ENCODE measurements at regions not wholly inside any gene's neighbourhood (a gene's known extent, or its start where the extent isn't known, plus 50 kb on each side); places are given as distances from the start of the nearest gene placed in this dataset.

DNA sequence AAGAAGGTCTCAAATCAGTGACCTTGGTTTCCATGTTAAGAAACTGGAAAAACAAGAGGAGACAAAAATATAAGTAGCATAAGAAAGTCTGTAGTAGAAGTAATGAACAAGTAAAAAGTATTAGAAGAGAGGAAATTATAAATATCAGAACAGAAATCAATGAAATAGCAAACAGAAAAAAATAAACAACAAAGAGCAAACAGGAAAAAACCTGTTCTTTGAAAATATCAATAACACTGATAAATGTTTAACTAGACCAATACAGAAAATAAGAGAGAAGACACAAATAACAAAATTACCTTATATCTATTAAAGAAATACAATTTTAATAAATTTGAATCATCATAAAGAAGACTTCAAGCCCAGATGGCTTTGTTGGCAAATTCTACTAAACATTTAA is 113.3 kb downstream of the MAIP1 start:
- ChIA-PET POLR2A (no interaction called here), CTCF (no interaction called here)
- H3K9me3 Mint-ChIP-seq: peaks cover 7% of the 10 kb centered on the region
- no peaks in the 10 kb centered on the region for H3K4me1 Mint-ChIP-seq
- no peak for DNase-seq
- H3K27me3 Mint-ChIP-seq: peaks cover 17% of the 10 kb centered on the region
- no peak overlapping the region for H3K27ac Mint-ChIP-seq
- no peaks in the 10 kb centered on the region for H3K36me3 Mint-ChIP-seq (ENCODE audit: low read depth)
- H3K4me3 Mint-ChIP-seq: no peak overlapping the region

DNA sequence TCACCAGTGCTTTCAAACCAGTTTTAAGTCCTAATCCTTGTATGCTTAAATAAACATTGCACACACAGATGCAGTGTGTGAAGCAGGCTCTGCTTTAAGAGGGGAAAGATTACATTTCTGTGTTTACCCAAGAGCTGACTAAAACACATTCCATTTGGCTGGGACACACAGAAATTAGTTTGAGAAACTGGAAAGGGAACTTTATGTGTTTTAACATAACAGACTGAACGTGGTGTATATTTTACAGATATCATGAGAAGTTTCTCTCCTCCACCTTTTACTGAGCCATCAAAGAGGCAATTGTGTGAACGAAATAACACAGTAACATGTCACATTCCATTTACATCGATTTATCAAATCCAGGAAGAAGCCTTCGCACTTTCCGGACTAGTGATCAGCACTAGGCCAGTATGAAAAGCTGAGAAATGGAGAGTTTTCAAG is 121.8 kb downstream of the MAIP1 start:
- CTCF ChIA-PET: no interaction called here
- Mint-ChIP-seq H3K27me3 (peaks cover 30% of the 10 kb centered on the region), H3K9me3 (no peaks in the 10 kb centered on the region), H3K36me3 (ENCODE audit: low read depth) (no peaks in the 10 kb centered on the region), H3K4me3 (no peak overlapping the region), H3K4me1 (no peaks in the 10 kb centered on the region), H3K27ac (no peak overlapping the region)
- no peak for DNase-seq
- POLR2A ChIA-PET: no interaction called here

DNA sequence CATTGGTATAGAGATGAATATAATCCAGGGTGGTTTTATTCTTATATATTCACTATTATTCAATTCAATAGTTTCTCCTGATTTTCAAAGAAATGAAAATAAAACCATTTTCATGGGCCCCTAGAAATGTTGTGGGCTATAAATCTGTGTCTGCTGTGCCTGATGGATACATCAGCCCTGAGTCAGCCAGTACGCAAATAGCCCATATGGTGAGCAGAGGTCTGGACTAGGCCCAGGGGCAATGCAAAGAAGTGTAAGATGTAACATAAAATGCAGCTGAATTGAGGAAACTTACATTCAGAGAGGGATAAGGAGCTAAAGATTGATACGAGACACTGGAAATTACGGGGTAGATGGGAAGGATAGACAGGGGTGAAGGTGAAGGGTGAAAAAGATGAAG is 122.5 kb downstream of the MAIP1 start:
- Mint-ChIP-seq H3K4me1 (no peaks in the 10 kb centered on the region), H3K9me3 (no peaks in the 10 kb centered on the region), H3K4me3 (no peak overlapping the region), H3K27ac (no peak overlapping the region), H3K27me3 (peaks cover 34% of the 10 kb centered on the region), H3K36me3 (ENCODE audit: low read depth) (no peaks in the 10 kb centered on the region)
- ChIA-PET CTCF (no interaction called here), POLR2A (no interaction called here)
- DNase-seq: no peak

DNA sequence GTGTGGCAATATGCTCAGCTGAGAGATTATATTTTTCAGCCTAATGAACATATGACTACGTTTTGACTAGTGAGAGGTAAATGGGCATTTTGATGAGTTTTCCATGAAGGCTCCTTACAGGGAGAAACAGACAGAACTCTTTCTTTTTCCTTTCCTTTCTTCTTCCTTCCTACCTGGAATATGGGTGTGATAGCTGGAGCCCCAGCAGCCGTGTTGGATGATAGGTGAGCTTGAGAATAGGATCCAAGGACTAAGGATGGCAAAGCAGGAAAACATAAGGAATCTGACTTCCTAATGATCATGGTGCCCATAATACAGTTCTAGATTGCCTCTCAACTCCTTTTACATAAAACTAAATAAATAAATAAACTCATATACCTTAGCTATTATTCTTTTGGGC is 124.0 kb downstream of the MAIP1 start:
- Mint-ChIP-seq H3K9me3 (no peaks in the 10 kb centered on the region), H3K27ac (no peak overlapping the region), H3K4me3 (no peak overlapping the region), H3K4me1 (no peaks in the 10 kb centered on the region), H3K36me3 (ENCODE audit: low read depth) (no peaks in the 10 kb centered on the region), H3K27me3 (peaks cover 32% of the 10 kb centered on the region)
- no peak for DNase-seq
- ChIA-PET CTCF (interaction anchor here (1.1 kb wide), 1 partner anchor 99 kb away, joined by 3 read pairs; no protein-coding TSS in a partner anchor), POLR2A (no interaction called here)

DNA sequence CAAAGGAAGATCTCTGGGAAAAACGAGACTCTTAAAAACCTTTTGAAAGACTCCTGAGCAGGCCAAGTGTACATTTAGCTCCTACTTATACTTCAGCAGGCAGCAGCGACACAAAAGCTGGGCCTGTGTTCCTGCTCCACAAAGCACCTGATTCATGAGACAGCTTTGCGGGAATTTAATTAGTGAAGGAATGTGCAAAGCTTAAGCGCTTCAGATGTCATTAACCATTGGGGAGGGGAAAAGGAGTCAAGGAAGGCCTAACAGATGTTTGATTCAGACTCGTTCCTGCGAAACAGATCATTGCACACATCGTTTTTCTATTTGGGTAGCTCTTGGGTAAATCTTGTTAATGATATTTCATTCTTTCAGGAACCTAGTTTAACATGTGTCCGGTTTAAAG is 125.9 kb downstream of the MAIP1 start:
- Mint-ChIP-seq H3K27me3 (peaks cover 27% of the 10 kb centered on the region), H3K9me3 (no peaks in the 10 kb centered on the region), H3K27ac (no peak overlapping the region), H3K4me3 (no peak overlapping the region), H3K36me3 (ENCODE audit: low read depth) (no peaks in the 10 kb centered on the region), H3K4me1 (no peaks in the 10 kb centered on the region)
- POLR2A ChIA-PET: no interaction called here
- CTCF ChIA-PET: interaction anchor here (0.5 kb wide), 1 partner anchor 224 kb away, joined by 3 read pairs; no protein-coding TSS in a partner anchor
- DNase-seq: no peak

DNA sequence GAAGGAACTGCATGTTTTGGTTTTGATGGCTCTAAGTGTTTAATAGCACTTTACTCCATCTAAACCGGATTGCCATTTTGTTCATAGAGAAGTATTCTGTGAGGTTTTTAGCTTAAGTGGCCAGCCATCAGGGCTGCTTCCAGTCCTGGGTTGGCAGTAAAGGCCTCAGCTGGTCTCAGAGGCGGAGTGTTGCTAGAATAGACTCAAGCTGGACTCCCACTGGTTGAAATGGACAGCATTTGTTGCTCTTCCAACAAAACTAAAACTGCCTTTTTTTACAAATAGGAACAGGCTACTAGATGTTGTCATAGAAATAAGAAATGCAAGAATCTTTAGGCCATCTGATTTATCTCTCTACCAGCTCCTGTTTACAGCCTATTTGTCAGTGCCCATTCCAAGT is 126.4 kb downstream of the MAIP1 start:
- Mint-ChIP-seq H3K36me3 (ENCODE audit: low read depth) (no peaks in the 10 kb centered on the region), H3K4me3 (no peak overlapping the region), H3K27me3 (peaks cover 21% of the 10 kb centered on the region), H3K27ac (no peak overlapping the region), H3K9me3 (no peaks in the 10 kb centered on the region), H3K4me1 (no peaks in the 10 kb centered on the region)
- DNase-seq: no peak
- ChIA-PET POLR2A (no interaction called here), CTCF (interaction anchor here (0.5 kb wide), 1 partner anchor 224 kb away, joined by 3 read pairs; no protein-coding TSS in a partner anchor)

DNA sequence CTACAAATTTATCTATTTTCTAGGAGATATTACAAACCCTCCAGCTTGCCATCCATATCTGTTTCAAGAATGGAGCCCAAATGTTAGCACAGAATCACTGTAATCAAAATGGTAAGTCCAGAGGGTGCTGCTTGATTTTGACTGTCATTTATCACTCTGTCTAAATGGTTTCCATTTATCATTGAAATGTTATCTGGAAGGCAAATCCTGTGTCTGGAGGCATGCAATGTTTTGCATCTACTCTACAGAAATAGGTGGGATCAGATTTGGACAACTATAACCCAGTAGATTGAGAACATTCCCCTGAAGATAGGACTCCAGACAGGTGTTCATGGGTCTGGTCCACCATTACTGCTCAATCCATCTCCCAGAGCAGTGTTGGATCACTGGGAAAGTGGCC is 128.7 kb downstream of the MAIP1 start:
- Mint-ChIP-seq H3K4me1 (no peaks in the 10 kb centered on the region), H3K27ac (no peak overlapping the region), H3K9me3 (no peaks in the 10 kb centered on the region), H3K27me3 (peaks cover 17% of the 10 kb centered on the region), H3K4me3 (no peak overlapping the region), H3K36me3 (ENCODE audit: low read depth) (no peaks in the 10 kb centered on the region)
- no peak for DNase-seq
- ChIA-PET POLR2A (no interaction called here), CTCF (no interaction called here)

DNA sequence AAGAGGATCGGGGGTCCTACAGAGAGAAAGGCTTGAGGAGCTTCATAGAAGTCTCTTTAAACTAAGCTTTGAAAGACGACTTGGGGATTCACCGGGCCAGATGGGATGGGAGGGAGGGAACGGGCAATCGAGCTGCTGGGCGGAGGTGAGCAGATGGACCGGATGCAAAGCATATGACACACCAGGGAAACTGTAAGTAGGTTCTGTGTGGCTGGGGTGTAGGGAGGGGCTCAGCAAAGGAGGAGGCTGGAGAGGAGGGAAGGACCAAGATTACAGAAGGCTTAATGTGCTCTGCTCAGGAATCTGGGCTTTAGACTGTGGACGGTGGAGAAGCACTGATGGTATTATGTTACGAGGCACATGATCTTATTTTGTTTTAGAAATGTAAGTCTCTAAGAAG is 131.5 kb downstream of the MAIP1 start:
- Mint-ChIP-seq H3K4me1 (no peaks in the 10 kb centered on the region), H3K9me3 (no peaks in the 10 kb centered on the region), H3K27ac (no peak overlapping the region), H3K36me3 (ENCODE audit: low read depth) (no peaks in the 10 kb centered on the region), H3K27me3 (peaks cover 13% of the 10 kb centered on the region), H3K4me3 (no peak overlapping the region)
- ChIA-PET POLR2A (no interaction called here), CTCF (no interaction called here)
- DNase-seq: no peak

DNA sequence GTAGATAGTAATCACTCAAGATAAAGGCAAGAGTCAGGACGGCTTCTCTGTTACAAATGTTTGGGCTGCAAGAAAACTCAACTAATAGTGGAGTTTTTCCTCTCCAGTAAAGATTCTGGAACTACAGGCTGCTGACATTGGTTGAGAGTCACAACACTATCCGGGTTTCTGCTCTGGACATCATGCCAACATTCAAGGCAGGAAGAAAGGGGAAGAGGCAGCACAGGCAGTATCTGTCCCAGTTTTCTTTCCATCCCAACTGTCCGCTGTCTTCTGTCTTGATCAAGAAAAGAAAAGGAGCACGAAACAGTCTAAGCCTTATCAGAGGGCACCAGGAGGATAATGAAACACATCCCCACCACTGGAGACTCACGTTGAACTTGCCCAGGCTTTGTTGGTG is 132.1 kb downstream of the MAIP1 start:
- POLR2A ChIA-PET: no interaction called here
- Mint-ChIP-seq H3K36me3 (ENCODE audit: low read depth) (no peaks in the 10 kb centered on the region), H3K27ac (no peak overlapping the region), H3K4me3 (no peak overlapping the region), H3K4me1 (no peaks in the 10 kb centered on the region), H3K9me3 (no peaks in the 10 kb centered on the region), H3K27me3 (peaks cover 14% of the 10 kb centered on the region)
- DNase-seq: no peak
- CTCF ChIA-PET: no interaction called here

DNA sequence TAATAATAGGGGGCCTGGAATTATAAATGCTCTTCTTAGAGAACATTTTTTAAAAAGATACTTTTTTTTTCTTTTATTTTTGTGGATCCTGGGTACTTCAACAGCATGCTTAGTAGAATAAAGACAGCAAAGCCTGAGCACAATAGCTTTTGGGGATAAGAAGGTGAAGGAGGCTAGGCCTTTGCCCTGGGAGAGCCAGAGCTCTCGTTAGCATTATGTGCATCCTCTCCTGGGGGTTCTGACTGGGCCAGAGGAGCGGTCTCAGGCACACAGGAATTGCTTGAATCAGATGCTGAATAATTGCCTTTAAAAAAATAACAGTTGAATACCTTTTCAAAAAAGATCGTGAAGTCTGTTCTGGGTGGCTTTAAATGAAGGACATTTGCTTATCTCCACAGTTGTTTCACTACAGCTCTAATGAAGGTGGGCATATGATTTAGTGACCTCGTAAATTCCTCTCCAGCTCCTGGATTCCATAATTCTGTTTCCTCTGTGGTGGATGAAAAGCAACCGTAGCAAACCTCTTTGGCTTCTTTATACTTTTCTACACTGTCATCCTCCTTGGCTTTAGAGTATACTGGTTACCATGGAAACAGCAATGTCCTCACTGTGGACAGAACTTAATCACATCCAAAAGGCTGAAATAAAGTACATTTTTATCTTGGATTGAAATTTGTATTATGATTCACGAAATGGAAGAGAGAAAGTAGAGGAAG is 133.8 kb downstream of the MAIP1 start:
- H3K27me3 Mint-ChIP-seq: peaks cover 18% of the 10 kb centered on the region
- no peaks in the 10 kb centered on the region for H3K4me1 Mint-ChIP-seq
- ChIA-PET POLR2A (no interaction called here), CTCF (no interaction called here)
- no peaks in the 10 kb centered on the region for H3K9me3 Mint-ChIP-seq
- H3K27ac Mint-ChIP-seq: no peak overlapping the region
- DNase-seq: no peak
- H3K36me3 Mint-ChIP-seq (ENCODE audit: low read depth): no peaks in the 10 kb centered on the region
- H3K4me3 Mint-ChIP-seq: no peak overlapping the region

DNA sequence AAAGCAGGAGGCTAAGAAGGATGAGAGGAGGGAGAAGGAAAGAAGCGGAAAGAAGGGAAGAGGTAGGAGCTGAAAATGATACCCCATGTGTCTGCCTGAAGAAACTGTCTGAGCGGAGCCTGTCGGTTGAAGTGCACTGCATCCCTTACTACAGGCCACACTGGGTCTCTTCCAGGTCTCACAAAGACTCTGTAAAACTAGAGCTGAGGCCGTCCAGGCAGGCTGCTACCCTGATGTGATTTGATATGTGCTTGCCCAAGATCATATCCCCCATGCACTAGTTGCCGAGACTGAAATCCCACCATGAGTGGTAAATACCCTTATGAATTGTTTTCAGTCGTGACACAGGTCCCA is 134.4 kb downstream of the MAIP1 start:
- no peak for DNase-seq
- Mint-ChIP-seq H3K27ac (no peak overlapping the region), H3K4me1 (no peaks in the 10 kb centered on the region), H3K4me3 (no peak overlapping the region), H3K36me3 (ENCODE audit: low read depth) (no peaks in the 10 kb centered on the region), H3K9me3 (no peaks in the 10 kb centered on the region), H3K27me3 (peaks cover 20% of the 10 kb centered on the region)
- POLR2A ChIA-PET: no interaction called here
- CTCF ChIA-PET: no interaction called here

DNA sequence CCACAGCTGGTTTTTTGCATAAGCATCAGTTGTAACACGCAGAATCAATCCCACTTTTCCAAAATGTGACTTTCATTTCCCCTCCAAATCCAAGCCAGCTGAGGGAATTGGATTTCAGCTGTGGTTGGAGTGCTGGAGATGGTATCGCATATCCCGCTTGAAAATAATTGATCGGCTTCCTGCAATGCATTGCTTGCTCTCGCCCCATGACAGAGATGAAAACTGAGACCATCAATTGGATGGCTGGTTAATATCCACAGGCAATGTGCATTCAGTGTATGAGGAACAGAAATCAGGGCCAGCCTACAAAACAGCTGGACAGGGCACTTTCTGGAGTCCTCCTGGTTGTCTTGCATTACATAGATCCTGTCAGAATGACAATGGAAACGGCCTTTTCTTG is 135.3 kb downstream of the MAIP1 start:
- DNase-seq: no peak
- Mint-ChIP-seq H3K9me3 (no peaks in the 10 kb centered on the region), H3K4me3 (no peak overlapping the region), H3K36me3 (ENCODE audit: low read depth) (no peaks in the 10 kb centered on the region), H3K4me1 (no peaks in the 10 kb centered on the region), H3K27me3 (peaks cover 26% of the 10 kb centered on the region), H3K27ac (no peak overlapping the region)
- ChIA-PET POLR2A (no interaction called here), CTCF (no interaction called here)

DNA sequence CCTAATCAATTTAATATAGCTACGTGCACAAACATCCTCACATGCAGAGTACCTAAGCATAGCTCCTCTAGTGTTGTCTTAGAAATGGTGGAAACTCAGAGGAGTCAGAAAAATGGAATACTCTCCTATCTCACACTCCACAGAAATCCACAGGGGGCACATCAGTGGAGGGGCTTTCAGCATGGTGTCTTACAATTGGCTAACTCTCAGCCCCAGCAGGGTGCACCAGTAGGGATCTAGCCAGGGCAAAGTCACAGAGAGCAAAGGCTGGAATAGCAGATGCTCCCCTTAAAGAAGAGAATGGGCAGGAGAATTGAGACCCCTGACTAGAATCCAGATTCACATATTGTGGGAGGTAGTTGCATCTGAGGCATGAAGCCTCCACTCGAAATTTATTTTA is 135.7 kb downstream of the MAIP1 start:
- CTCF ChIA-PET: no interaction called here
- Mint-ChIP-seq H3K9me3 (no peaks in the 10 kb centered on the region), H3K36me3 (ENCODE audit: low read depth) (no peaks in the 10 kb centered on the region), H3K27me3 (peaks cover 26% of the 10 kb centered on the region), H3K4me1 (no peaks in the 10 kb centered on the region), H3K27ac (no peak overlapping the region), H3K4me3 (no peak overlapping the region)
- no peak for DNase-seq
- POLR2A ChIA-PET: no interaction called here

DNA sequence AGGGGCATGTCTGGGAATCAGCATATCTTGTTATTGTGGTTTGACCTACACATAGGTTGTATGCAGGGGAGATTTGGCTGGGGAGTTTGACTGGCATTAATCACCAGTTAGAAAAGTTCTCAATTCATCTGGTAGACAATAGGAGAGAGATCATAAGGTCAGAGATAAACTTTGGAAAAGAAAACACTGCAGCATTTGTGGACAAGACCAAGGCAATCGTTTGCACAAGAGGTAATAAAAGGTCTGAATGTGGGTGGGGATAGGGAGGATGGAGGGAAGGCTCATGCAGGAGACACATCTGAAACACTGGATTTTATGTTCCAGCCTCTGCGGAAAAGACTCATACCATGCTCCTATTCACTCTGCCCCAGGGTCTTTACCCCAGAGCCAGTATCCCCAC is 136.9 kb downstream of the MAIP1 start:
- ChIA-PET CTCF (no interaction called here), POLR2A (no interaction called here)
- no peak for DNase-seq
- Mint-ChIP-seq H3K9me3 (no peaks in the 10 kb centered on the region), H3K27me3 (peaks cover 29% of the 10 kb centered on the region), H3K4me3 (no peak overlapping the region), H3K36me3 (ENCODE audit: low read depth) (no peaks in the 10 kb centered on the region), H3K27ac (no peak overlapping the region), H3K4me1 (no peaks in the 10 kb centered on the region)

DNA sequence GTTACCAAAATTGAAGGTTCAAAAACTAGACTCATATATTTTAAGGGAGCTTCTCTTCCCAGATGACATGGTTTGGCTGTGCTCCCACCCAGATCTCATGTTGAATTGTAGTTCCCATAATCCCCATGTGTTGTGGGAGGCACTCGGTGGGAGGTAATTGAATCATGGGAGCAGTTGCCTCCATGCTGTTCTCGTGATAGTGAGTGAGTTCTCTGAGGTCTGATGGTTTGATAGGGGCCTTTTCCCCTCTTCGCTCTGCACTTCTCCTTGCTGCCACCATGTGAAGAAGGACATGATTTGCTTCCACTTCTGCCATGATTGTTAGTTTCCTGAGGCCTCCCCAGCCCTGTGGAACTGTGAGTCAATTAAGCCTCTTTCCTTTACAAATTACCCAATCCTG is 140.1 kb downstream of the MAIP1 start:
- Mint-ChIP-seq H3K9me3 (no peaks in the 10 kb centered on the region), H3K27ac (no peak overlapping the region), H3K27me3 (peaks cover 32% of the 10 kb centered on the region), H3K4me3 (no peak overlapping the region), H3K36me3 (ENCODE audit: low read depth) (no peaks in the 10 kb centered on the region), H3K4me1 (no peaks in the 10 kb centered on the region)
- no peak for DNase-seq
- POLR2A ChIA-PET: no interaction called here
- CTCF ChIA-PET: no interaction called here

Data from activated CD4-positive, alpha-beta memory T cell treated with anti-CD3 and anti-CD28 coated beads, Interleukin-2, amount 10 ng/mL, durations not matched to agents 7 days and 5 days (primary cell).